Activated CD4-positive, alpha-beta T cell treated with anti-CD3 and anti-CD28 coated beads, Interleukin-2, amount 10 ng/mL, durations not matched to agents 7 days and 5 days (primary cell): ENCODE measurements at regions not wholly inside any gene's neighbourhood (a gene's known extent, or its start where the extent isn't known, plus 50 kb on each side); places are given as distances from the start of the nearest gene placed in this dataset.

Experiments
- CTCF ChIA-PET: fragments of 350-600 bp; sonication (Branson Sonifier 250); formaldehyde crosslinking; loops from one replicate; lab custom pipeline; 2021; ENCODE audit warnings: antibody characterized with exemption; lab: Charles Lee
- POLR2A ChIA-PET: fragments of 350-600 bp; sonication (Branson Sonifier 250); formaldehyde crosslinking; loops from one replicate; lab custom pipeline; 2021; ENCODE audit warnings: antibody characterized with exemption; lab: Charles Lee
- DNase-seq: peaks from one replicate; pipeline ENCODE4 v3.0.0-alpha.2; 2020
- H3K27ac Mint-ChIP-seq: one replicate; pipeline ENCODE4 v1.8.0; 2021; ENCODE audit warnings: mild to moderate bottlenecking, moderate library complexity, mixed read lengths
- H3K27me3 Mint-ChIP-seq: one replicate; pipeline ENCODE4 v1.8.0; 2021; ENCODE audit warnings: mixed read lengths
- H3K36me3 Mint-ChIP-seq: one replicate; pipeline ENCODE4 v1.8.0; 2021; ENCODE audit warnings: low read depth, mixed read lengths
- H3K4me1 Mint-ChIP-seq: one replicate; pipeline ENCODE4 v1.8.0; 2021; ENCODE audit warnings: mixed read lengths
- H3K4me3 Mint-ChIP-seq: one replicate; pipeline ENCODE4 v1.8.0; 2021; ENCODE audit warnings: mild to moderate bottlenecking, moderate library complexity, mixed read lengths
- H3K9me3 Mint-ChIP-seq: one replicate; pipeline ENCODE4 v1.8.0; 2021; ENCODE audit warnings: mixed read lengths

GRCh38 chr5:9699681-9700080 is 69.5 kb upstream of the TAS2R1 start:
- H3K4me1 Mint-ChIP-seq = no peaks in the 10 kb centered on the region
- no peak overlapping the region for H3K27ac Mint-ChIP-seq
- no peak overlapping the region for H3K4me3 Mint-ChIP-seq
- ChIA-PET CTCF (no interaction called here), POLR2A (no interaction called here)
- no peak for DNase-seq
- H3K36me3 Mint-ChIP-seq = no peaks in the 10 kb centered on the region
- H3K27me3 Mint-ChIP-seq = no peaks in the 10 kb centered on the region
- no peaks in the 10 kb centered on the region for H3K9me3 Mint-ChIP-seq

GRCh38 chr5:9698841-9699240 is 68.7 kb upstream of the TAS2R1 start:
- ChIA-PET POLR2A (no interaction called here), CTCF (no interaction called here)
- H3K27ac Mint-ChIP-seq = no peak overlapping the region
- DNase-seq = no peak
- no peaks in the 10 kb centered on the region for H3K9me3 Mint-ChIP-seq
- H3K4me3 Mint-ChIP-seq = no peak overlapping the region
- H3K27me3 Mint-ChIP-seq = no peaks in the 10 kb centered on the region
- H3K36me3 Mint-ChIP-seq = no peaks in the 10 kb centered on the region
- no peaks in the 10 kb centered on the region for H3K4me1 Mint-ChIP-seq

GRCh38 chr5:9698125-9698826 is 68.1 kb upstream of the TAS2R1 start:
- Mint-ChIP-seq H3K4me3 (no peak overlapping the region), H3K36me3 (no peaks in the 10 kb centered on the region), H3K27ac (no peak overlapping the region), H3K27me3 (no peaks in the 10 kb centered on the region), H3K9me3 (no peaks in the 10 kb centered on the region), H3K4me1 (no peaks in the 10 kb centered on the region)
- ChIA-PET POLR2A (no interaction called here), CTCF (no interaction called here)
- DNase-seq = no peak

GRCh38 chr5:9692576-9692975 is 62.4 kb upstream of the TAS2R1 start:
- Mint-ChIP-seq H3K9me3 (no peaks in the 10 kb centered on the region), H3K4me3 (no peak overlapping the region), H3K27me3 (no peaks in the 10 kb centered on the region), H3K4me1 (no peaks in the 10 kb centered on the region), H3K27ac (no peak overlapping the region), H3K36me3 (no peaks in the 10 kb centered on the region)
- POLR2A ChIA-PET = no interaction called here
- CTCF ChIA-PET = no interaction called here
- DNase-seq = no peak

- Mint-ChIP-seq H3K4me1 (peaks cover 2% of the 10 kb centered on the region), H3K36me3 (no peaks in the 10 kb centered on the region), H3K9me3 (no peaks in the 10 kb centered on the region), H3K27me3 (no peaks in the 10 kb centered on the region), H3K27ac (no peak overlapping the region), H3K4me3 (no peak overlapping the region)
- ChIA-PET CTCF (no interaction called here), POLR2A (no interaction called here)
- DNase-seq = no peak
Measured at GRCh38 chr5:9691261-9691660, 61.1 kb upstream of the TAS2R1 start.

- no peak overlapping the region for H3K27ac Mint-ChIP-seq
- ChIA-PET POLR2A (no interaction called here), CTCF (no interaction called here)
- H3K36me3 Mint-ChIP-seq = no peaks in the 10 kb centered on the region
- H3K9me3 Mint-ChIP-seq = no peaks in the 10 kb centered on the region
- H3K4me1 Mint-ChIP-seq = peaks cover 2% of the 10 kb centered on the region
- H3K27me3 Mint-ChIP-seq = no peaks in the 10 kb centered on the region
- H3K4me3 Mint-ChIP-seq = no peak overlapping the region
- DNase-seq = no peak
Measured at GRCh38 chr5:9690751-9691150, 60.6 kb upstream of the TAS2R1 start.

- H3K9me3 Mint-ChIP-seq = no peaks in the 10 kb centered on the region
- no peak overlapping the region for H3K27ac Mint-ChIP-seq
- no peaks in the 10 kb centered on the region for H3K36me3 Mint-ChIP-seq
- ChIA-PET CTCF (interaction anchor here (0.8 kb wide), 1 partner anchor 9 kb away, joined by 3 read pairs; no protein-coding TSS in a partner anchor), POLR2A (no interaction called here)
- peaks cover 2% of the 10 kb centered on the region for H3K4me1 Mint-ChIP-seq
- DNase-seq = no peak
- no peaks in the 10 kb centered on the region for H3K27me3 Mint-ChIP-seq
- H3K4me3 Mint-ChIP-seq = no peak overlapping the region
Measured at GRCh38 chr5:9686216-9686615, 56.1 kb upstream of the TAS2R1 start.

- POLR2A ChIA-PET = no interaction called here
- no peaks in the 10 kb centered on the region for H3K27me3 Mint-ChIP-seq
Measured at GRCh38 chr5:9681706-9682105, 51.6 kb upstream of the TAS2R1 start.

More at GRCh38 chr5:9681706-9682105, 51.6 kb upstream of the TAS2R1 start:
- Mint-ChIP-seq H3K9me3 (peaks cover 6% of the 10 kb centered on the region), H3K4me3 (no peak overlapping the region), H3K36me3 (no peaks in the 10 kb centered on the region), H3K4me1 (peaks cover 2% of the 10 kb centered on the region), H3K27ac (no peak overlapping the region)
- DNase-seq = no peak
- CTCF ChIA-PET = no interaction called here
